Gastroesophageal sphincter (tissue), 4 donors: ENCODE measurements at regions not wholly inside any gene's neighbourhood (a gene's known extent, or its start where the extent isn't known, plus 50 kb on each side); places are given as distances from the start of the nearest gene placed in this dataset.
A peak's percentile ranks its signal among the peaks of the same experiment; 100 is the strongest.

Experiments
- ATAC-seq: fragments of 150-250 bp; one replicate; pipeline ENCODE4 v1.9.1; 2016; ENCODE audit warnings: mild to moderate bottlenecking, moderate library complexity
- H3K27ac ChIP-seq, 4 donors: fragments of 200-600 bp; sonication (generic) in 3 of 4; 1 replicate in 3 of 4; 2 replicates in 1 of 4; pipeline ENCODE4 v1.5.1; 2016 to 2019
- H3K27me3 ChIP-seq: fragments of 200-600 bp; sonication (generic); one replicate; pipeline ENCODE4 v1.5.1; 2019
- H3K36me3 ChIP-seq, 2 donors: fragments of 200-600 bp; sonication (generic); one replicate each; pipeline ENCODE4 v1.5.1; 2019; ENCODE audit warnings: control low read depth in 1 of 2
- H3K4me1 ChIP-seq, 3 donors: fragments of 200-600 bp; sonication (generic); 1 replicate in 2 of 3; 2 replicates in 1 of 3; pipeline ENCODE4 v1.5.1; 2016 to 2019; ENCODE audit warnings: control low read depth in 2 of 3
- H3K4me3 ChIP-seq, 2 donors: fragments of 200-600 bp; sonication (generic); one replicate each; pipeline ENCODE4 v1.5.1; 2019; ENCODE audit warnings: mild to moderate bottlenecking in 1 of 2, moderate library complexity in 1 of 2
- H3K9me3 ChIP-seq, 3 donors: fragments of 200-600 bp; sonication (generic); one replicate each; pipeline ENCODE4 v1.5.1; 2017 to 2019; ENCODE audit warnings: control low read depth in 2 of 3
- CTCF ChIP-seq, 4 experiments: fragments of 200-600 bp in 2 of 4; fragments of 450-650 bp in 2 of 4; sonication (generic) in 1 of 4; IDR thresholded peaks; one replicate each; pipeline ENCODE4 v1.5.1; 2017 to 2019; ENCODE audit warnings: antibody characterized with exemption in 4 of 4, mild to moderate bottlenecking in 2 of 4, moderate library complexity in 2 of 4
- EP300 ChIP-seq: sonication (generic); formaldehyde crosslinking; IDR thresholded peaks from one replicate; pipeline ENCODE4 v1.6.1; 2017; ENCODE audit warnings: antibody characterized with exemption, mild to moderate bottlenecking
- POLR2A ChIP-seq, 2 donors: fragments of 450-650 bp; IDR thresholded peaks; one replicate each; pipeline ENCODE4 v1.6.1; 2017; ENCODE audit warnings: antibody characterized with exemption in 2 of 2, mild to moderate bottlenecking in 2 of 2, moderate library complexity in 1 of 2
- POLR2AphosphoS5 ChIP-seq: sonication (generic); formaldehyde crosslinking; IDR thresholded peaks from one replicate; pipeline ENCODE4 v1.6.1; 2017; ENCODE audit warnings: antibody characterized with exemption
- WGBS, 2 donors: methylation state at CpG; one replicate each; pipeline ENCODE4 v1.1.5; 2018; ENCODE audit warnings: low coverage in 1 of 2; 5-methylcytosine and 5-hydroxymethylcytosine counted together

GRCh38 chr13:99033814-99034213 is 56.0 kb upstream of the DOCK9 start:
- Histone ChIP-seq H3K4me1 (peaks cover 0 to 51% (median 0%) of the 10 kb centered on the region in 3 donors), H3K27me3 (no peaks in the 10 kb centered on the region), H3K4me3 (no peak overlapping the region), H3K9me3 (peaks cover 0 to 8% (median 0%) of the 10 kb centered on the region in 3 donors), H3K36me3 (no peaks in the 10 kb centered on the region), H3K27ac (peak overlapping the region in 2 of 4 donors; percentile 26 to 34)
- peak; percentile 45 to 75 (median 68) for TF ChIP-seq CTCF (IDR thresholded peaks at IDR 0.05)
- TF ChIP-seq POLR2A (IDR thresholded peaks at IDR 0.05), result no peak
- ATAC-seq, result peak; percentile 68

- H3K4me3 ChIP-seq, result no peak overlapping the region
- TF ChIP-seq POLR2A (IDR thresholded peaks at IDR 0.05) (no peak), EP300 (no peak), POLR2AphosphoS5 (no peak), CTCF (IDR thresholded peaks at IDR 0.05) (no peak)
- H3K36me3 ChIP-seq, result no peaks in the 10 kb centered on the region
- H3K27ac ChIP-seq, result peak overlapping the region in 1 of 4 donors; percentile 34
- WGBS, 2 donors, result 74 to 89% methylated on average over 3 to 5 of the region's 5 CpGs
- peaks cover 0 to 6% (median 0%) of the 10 kb centered on the region in 3 donors for H3K9me3 ChIP-seq
- no peaks in the 10 kb centered on the region for H3K27me3 ChIP-seq
- peaks cover 0 to 52% (median 0%) of the 10 kb centered on the region in 3 donors for H3K4me1 ChIP-seq
- no peak for ATAC-seq
These were observed 56.6 kb upstream of the DOCK9 start for GRCh38 chr13:99034333-99035085.

- Histone ChIP-seq H3K36me3 (no peaks in the 10 kb centered on the region), H3K9me3 (peaks cover 0 to 6% (median 0%) of the 10 kb centered on the region in 3 donors), H3K27me3 (no peaks in the 10 kb centered on the region), H3K4me1 (peaks cover 0 to 52% (median 0%) of the 10 kb centered on the region in 3 donors), H3K27ac (no peak overlapping the region), H3K4me3 (no peak overlapping the region)
- WGBS, 2 donors, result 93 to 98% methylated on average over 5 of the region's 5 CpGs
- ATAC-seq, result no peak
- TF ChIP-seq POLR2AphosphoS5 (no peak), POLR2A (IDR thresholded peaks at IDR 0.05) (no peak), CTCF (IDR thresholded peaks at IDR 0.05) (no peak), EP300 (no peak)
These were observed 57.9 kb upstream of the DOCK9 start for GRCh38 chr13:99035715-99036114.

- 91 to 93% methylated on average over 2 of the region's 2 CpGs for WGBS, 2 donors
- Histone ChIP-seq H3K36me3 (no peaks in the 10 kb centered on the region), H3K27me3 (no peaks in the 10 kb centered on the region), H3K4me3 (no peak overlapping the region), H3K9me3 (peaks cover 0 to 6% (median 0%) of the 10 kb centered on the region in 3 donors), H3K4me1 (peaks cover 0 to 55% (median 0%) of the 10 kb centered on the region in 3 donors), H3K27ac (no peak overlapping the region)
- no peak for ATAC-seq
- TF ChIP-seq EP300, result no peak
- TF ChIP-seq CTCF (IDR thresholded peaks at IDR 0.05), result no peak
- TF ChIP-seq POLR2A (IDR thresholded peaks at IDR 0.05), result no peak
- TF ChIP-seq POLR2AphosphoS5, result no peak
These were observed 59.9 kb upstream of the DOCK9 start for GRCh38 chr13:99037756-99038155.

- TF ChIP-seq CTCF (IDR thresholded peaks at IDR 0.05) (no peak), POLR2AphosphoS5 (no peak), POLR2A (IDR thresholded peaks at IDR 0.05) (no peak), EP300 (no peak)
- no peak for ATAC-seq
- Histone ChIP-seq H3K4me1 (peaks cover 0 to 53% (median 0%) of the 10 kb centered on the region in 3 donors), H3K4me3 (no peak overlapping the region), H3K27ac (no peak overlapping the region), H3K27me3 (no peaks in the 10 kb centered on the region), H3K36me3 (no peaks in the 10 kb centered on the region), H3K9me3 (peaks cover 0 to 6% (median 0%) of the 10 kb centered on the region in 3 donors)
- WGBS, 2 donors, result 92 to 100% methylated on average over 2 of the region's 2 CpGs
These were observed 61.9 kb upstream of the DOCK9 start for GRCh38 chr13:99039718-99040280.
